ENCODE measurements at regions not wholly inside any gene's neighbourhood (a gene's known extent, or its start where the extent isn't known, plus 50 kb on each side); places are given as distances from the start of the nearest gene placed in this dataset.

GRCh38 chr4:64883087-64883807 lies 474.0 kb upstream of the TECRL start:
- DNase-seq: no peak
- WGBS (ENCODE audit: insufficient coverage): 43% methylated on average over 5 of the region's 5 CpGs

DNA sequence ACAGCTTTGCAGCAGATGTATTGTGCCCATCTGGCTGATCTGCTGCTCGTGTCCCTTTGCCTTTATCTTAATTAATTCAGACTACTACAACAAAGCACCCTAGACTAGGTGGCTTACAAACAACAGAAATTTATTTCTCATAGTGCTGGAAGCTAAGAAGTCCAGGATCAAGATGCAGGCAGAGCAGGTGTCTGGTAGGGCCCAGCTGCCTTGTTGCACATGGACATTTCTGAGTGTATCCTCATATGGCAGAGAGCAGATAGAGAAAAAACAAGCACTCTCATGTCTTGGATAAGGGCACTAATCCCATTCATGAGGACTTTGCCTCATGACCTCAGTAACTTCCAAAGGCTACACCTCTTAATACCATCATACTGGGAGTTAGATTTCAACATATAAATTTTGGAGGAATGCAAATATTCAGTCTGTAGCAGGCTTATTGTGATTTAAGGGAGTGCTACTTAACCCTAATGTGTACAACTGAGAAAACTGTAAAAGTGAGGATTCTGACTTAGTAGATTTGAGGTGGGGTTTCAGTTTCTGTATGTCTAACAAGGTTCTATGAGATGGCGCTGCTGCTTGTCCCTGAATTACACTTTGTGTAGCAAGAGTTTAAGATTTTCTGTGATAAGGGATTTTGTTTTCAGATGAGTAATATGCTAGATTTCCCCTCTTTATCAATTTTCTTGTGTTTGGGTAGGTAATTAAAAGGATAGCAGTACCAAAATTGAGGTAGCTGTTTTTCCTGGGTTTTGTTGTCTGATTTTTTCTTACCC lies 473.2 kb upstream of the TECRL start:
- Mint-ChIP-seq H3K36me3 (peaks cover 3% of the 10 kb centered on the region), H3K27ac (no peak overlapping the region), H3K4me1 (no peaks in the 10 kb centered on the region), H3K27me3 (ENCODE audit: low read depth in 2 of 2) (no peaks in the 10 kb centered on the region), H3K9me3 (peaks cover 9 to 18% of the 10 kb centered on the region in 2 donors), H3K4me3 (no peak overlapping the region)
- no peak for ATAC-seq
- Histone ChIP-seq H3K4me3 (ENCODE audit: low read length) (no peak overlapping the region), H3K27ac (ENCODE audit: low read length) (no peak overlapping the region), H3K27me3 (ENCODE audit: control insufficient read depth, insufficient read depth, low read length) (no peaks in the 10 kb centered on the region), H3K4me1 (ENCODE audit: control insufficient read depth, insufficient read depth, low read length) (no peaks in the 10 kb centered on the region), H3K36me3 (ENCODE audit: control insufficient read depth, insufficient read depth, low read length) (no peaks in the 10 kb centered on the region), H3K9me3 (ENCODE audit: control insufficient read depth, insufficient read depth, low read length) (no peaks in the 10 kb centered on the region)
- intact Hi-C loops (cut with micrococcal nuclease): no loop called here
- no peak for DNase-seq
- WGBS (ENCODE audit: insufficient coverage): 51% methylated on average over 2 of the region's 2 CpGs
- TF ChIP-seq CTCF (IDR thresholded peaks at IDR 0.05): no peak

More at GRCh38 chr4:64883087-64883807, 474.0 kb upstream of the TECRL start:
- no peaks in the 10 kb centered on the region for H3K4me1 Mint-ChIP-seq
- Histone ChIP-seq H3K4me3 (ENCODE audit: low read length) (no peak overlapping the region), H3K9me3 (ENCODE audit: control insufficient read depth, insufficient read depth, low read length) (peaks cover under 1% of the 10 kb centered on the region), H3K27ac (ENCODE audit: low read length) (no peak overlapping the region), H3K27me3 (ENCODE audit: control insufficient read depth, insufficient read depth, low read length) (no peaks in the 10 kb centered on the region), H3K4me1 (ENCODE audit: control insufficient read depth, insufficient read depth, low read length) (no peaks in the 10 kb centered on the region), H3K36me3 (ENCODE audit: control insufficient read depth, insufficient read depth, low read length) (no peaks in the 10 kb centered on the region)
- no peak overlapping the region for H3K4me3 Mint-ChIP-seq
- intact Hi-C loops (cut with micrococcal nuclease): no loop called here
- H3K36me3 Mint-ChIP-seq: peaks cover 6% of the 10 kb centered on the region
- H3K27ac Mint-ChIP-seq: no peak overlapping the region
- H3K27me3 Mint-ChIP-seq (ENCODE audit: low read depth in 2 of 2): no peaks in the 10 kb centered on the region
- no peak for ATAC-seq
- no peak for TF ChIP-seq CTCF (IDR thresholded peaks at IDR 0.05)
- H3K9me3 Mint-ChIP-seq: peaks cover 9 to 19% of the 10 kb centered on the region in 2 donors

GRCh38 chr4:64880557-64880956 lies 471.3 kb upstream of the TECRL start:
- Mint-ChIP-seq H3K27me3 (ENCODE audit: low read depth in 2 of 2) (no peaks in the 10 kb centered on the region), H3K36me3 (no peaks in the 10 kb centered on the region), H3K9me3 (peaks cover 12 to 22% of the 10 kb centered on the region in 2 donors), H3K4me1 (no peaks in the 10 kb centered on the region), H3K27ac (no peak overlapping the region), H3K4me3 (no peak overlapping the region)
- no peak for DNase-seq
- H3K9me3 ChIP-seq (ENCODE audit: control insufficient read depth, insufficient read depth, low read length): no peaks in the 10 kb centered on the region
- no peak for ATAC-seq
- H3K27me3 ChIP-seq (ENCODE audit: control insufficient read depth, insufficient read depth, low read length): no peaks in the 10 kb centered on the region
- no peak overlapping the region for H3K27ac ChIP-seq (ENCODE audit: low read length)
- 93% methylated on average over 12 of the region's 12 CpGs for WGBS (ENCODE audit: insufficient coverage)
- no peaks in the 10 kb centered on the region for H3K36me3 ChIP-seq (ENCODE audit: control insufficient read depth, insufficient read depth, low read length)
- TF ChIP-seq CTCF (IDR thresholded peaks at IDR 0.05): no peak
- no peaks in the 10 kb centered on the region for H3K4me1 ChIP-seq (ENCODE audit: control insufficient read depth, insufficient read depth, low read length)
- intact Hi-C loops (cut with micrococcal nuclease): no loop called here
- H3K4me3 ChIP-seq (ENCODE audit: low read length): no peak overlapping the region
